Spleen (tissue), 11 donors: ENCODE measurements at regions not wholly inside any gene's neighbourhood (a gene's known extent, or its start where the extent isn't known, plus 50 kb on each side); places are given as distances from the start of the nearest gene placed in this dataset.

Source experiments
- DNase-seq: peaks from one replicate; pipeline ENCODE4 v3.0.0-alpha.2; 2020
- H3K27ac ChIP-seq, 8 donors: fragments of 200-600 bp; sonication (generic) in 7 of 8; 1 replicate in 4 of 8; 2 replicates in 4 of 8; pipeline versions ENCODE4 v1.5.0 to v1.8.0; 2016 to 2021; ENCODE audit warnings: inconsistent platforms in 4 of 8, mild to moderate bottlenecking in 4 of 8, moderate library complexity in 1 of 8
- H3K27me3 ChIP-seq, 7 donors: fragments of 200-600 bp; sonication (generic) in 6 of 7; replicated peaks in 1 of 7; 1 replicate in 4 of 7; 2 replicates in 3 of 7; pipeline versions ENCODE4 v1.5.0 to v1.8.0; 2016 to 2021; ENCODE audit warnings: inconsistent platforms in 3 of 7, mild to moderate bottlenecking in 1 of 7
- H3K36me3 ChIP-seq, 6 donors: fragments of 200-600 bp; sonication (generic) in 5 of 6; 1 replicate in 4 of 6; 2 replicates in 2 of 6; pipeline versions ENCODE4 v1.5.0 to v1.8.0; 2016 to 2021; ENCODE audit warnings: inconsistent platforms in 2 of 6
- H3K4me1 ChIP-seq, 6 donors: fragments of 200-600 bp; sonication (generic) in 5 of 6; 1 replicate in 3 of 6; 2 replicates in 3 of 6; pipeline versions ENCODE4 v1.5.0 to v1.8.0; 2016 to 2021; ENCODE audit warnings: inconsistent platforms in 3 of 6
- H3K4me3 ChIP-seq, 8 donors: fragments of 200-600 bp; sonication (generic) in 7 of 8; 1 replicate in 4 of 8; 2 replicates in 4 of 8; pipeline versions ENCODE4 v1.5.0 to v1.8.0; 2016 to 2021; ENCODE audit warnings: inconsistent platforms in 4 of 8, mild to moderate bottlenecking in 4 of 8, moderate library complexity in 2 of 8
- H3K9me3 ChIP-seq, 8 donors: fragments of 200-600 bp; sonication (generic) in 7 of 8; 1 replicate in 4 of 8; 2 replicates in 4 of 8; pipeline versions ENCODE4 v1.5.0 to v1.8.0; 2016 to 2021; ENCODE audit warnings: inconsistent platforms in 4 of 8
- CTCF ChIP-seq, 11 experiments: fragments of 200-600 bp in 7 of 11; fragments of 450-650 bp in 4 of 11; sonication (generic) in 4 of 11; IDR thresholded peaks in 8 of 11; conservative IDR thresholded peaks in 3 of 11; 1 replicate in 7 of 11; 2 replicates in 4 of 11; pipeline versions ENCODE4 v1.4.0 to v1.8.0; 2016 to 2021; ENCODE audit warnings: antibody characterized with exemption in 11 of 11, inconsistent platforms in 4 of 11, mild to moderate bottlenecking in 1 of 11
- POLR2A ChIP-seq, 3 donors: fragments of 450-650 bp; IDR thresholded peaks; one replicate each; pipeline ENCODE4 v1.5.1; 2017; ENCODE audit warnings: antibody characterized with exemption in 3 of 3, mild to moderate bottlenecking in 1 of 3
- POLR2AphosphoS5 ChIP-seq, 3 donors: sonication (generic); formaldehyde crosslinking; IDR thresholded peaks; one replicate each; pipeline ENCODE4 v1.5.1; 2017; ENCODE audit warnings: antibody characterized with exemption in 3 of 3
- WGBS, 5 donors: extraction: QIAGEN DNeasy Blood & Tissue Kit in 3 of 5; methylation state at CpG; one replicate each; pipeline versions ENCODE4 v1.1.5 to v1.1.7; 2013 to 2018; 5-methylcytosine and 5-hydroxymethylcytosine counted together
- intact Hi-C: fragments of 100-400 bp; cut with DNase I; formaldehyde crosslinking; loops from one replicate; pipeline ENCODE4 v1.15.0; 2023; ENCODE audit warnings: low total_unique reads
- donor health status: healthy with polysubstance abuse.
- donor health status: DM: no; HTN: no; CAD: no; lungs with moderate emphysema.
- donor health status: DM: no; HTN: no; CAD: no.
- donor health status: Bipolar disorder and iron deficiency.
- donor health status: healthy.
- donor health status: DM: no; HTN: no; CAD: no.
- donor health status: DM: yes; HTN: yes; CAD: no.

DNA sequence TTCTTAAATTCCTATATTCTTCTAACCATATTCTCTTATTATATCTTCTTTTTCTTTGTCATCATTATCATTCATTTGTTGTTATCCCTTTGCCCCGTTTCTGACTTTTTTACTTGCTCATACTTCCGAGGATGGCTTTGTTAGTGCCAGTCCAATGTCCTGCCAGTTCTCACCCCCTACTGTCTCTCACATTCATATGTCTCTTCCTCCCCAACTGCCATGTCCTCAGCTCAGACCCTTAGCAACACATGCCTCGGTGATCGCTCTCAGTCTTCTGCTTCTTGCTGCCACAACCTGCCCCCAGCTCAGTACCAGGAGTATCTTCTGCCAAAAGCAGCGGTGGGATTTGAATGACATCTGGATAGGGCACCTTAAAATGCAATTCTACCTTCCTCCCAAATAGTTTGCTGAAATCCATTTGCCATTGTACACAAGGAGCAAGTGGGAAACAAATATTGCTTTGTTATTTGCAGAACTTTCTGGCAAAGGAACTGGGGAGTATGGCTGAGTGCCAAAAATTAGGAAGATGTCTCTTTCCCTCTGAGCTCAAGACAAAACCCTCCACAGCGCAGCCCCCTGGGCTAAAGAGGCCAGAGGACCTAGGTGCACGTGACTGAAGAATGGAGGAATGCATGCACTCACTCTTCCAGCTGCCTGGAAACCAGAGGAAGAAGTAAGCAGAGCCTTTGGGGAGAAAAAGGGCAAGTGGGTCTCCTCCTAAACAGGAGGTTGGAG lies 57.7 kb upstream of the CTNNB1 start:
- no peak for TF ChIP-seq POLR2A (IDR thresholded peaks at IDR 0.05)
- TF ChIP-seq CTCF (IDR thresholded peaks at IDR 0.05 in 8 of 11, conservative IDR thresholded peaks at IDR 0.05 in 3 of 11): no peak
- no peak for TF ChIP-seq POLR2AphosphoS5 (IDR thresholded peaks at IDR 0.05)
- Histone ChIP-seq H3K27me3 (peaks cover 0 to 6% (median 0%) of the 10 kb centered on the region in 7 donors), H3K36me3 (no peaks in the 10 kb centered on the region), H3K9me3 (peaks cover 0 to 11% (median 8%) of the 10 kb centered on the region in 8 donors), H3K4me3 (no peak overlapping the region), H3K27ac (no peak overlapping the region), H3K4me1 (no peaks in the 10 kb centered on the region)
- DNase-seq: no peak
- 82 to 88% (median 87%) methylated on average over 7 of the region's 7 CpGs for WGBS, 5 donors
- intact Hi-C loops: no loop called here

- Histone ChIP-seq H3K27me3 (no peaks in the 10 kb centered on the region), H3K4me1 (no peaks in the 10 kb centered on the region), H3K36me3 (no peaks in the 10 kb centered on the region), H3K9me3 (peaks cover 0 to 21% (median 14%) of the 10 kb centered on the region in 8 donors), H3K27ac (no peak overlapping the region), H3K4me3 (no peak overlapping the region)
- intact Hi-C loops: no loop called here
- 62 to 83% (median 71%) methylated on average over 3 of the region's 3 CpGs for WGBS, 5 donors
- TF ChIP-seq POLR2A (IDR thresholded peaks at IDR 0.05): no peak
- no peak for TF ChIP-seq CTCF (IDR thresholded peaks at IDR 0.05 in 8 of 11, conservative IDR thresholded peaks at IDR 0.05 in 3 of 11)
- no peak for TF ChIP-seq POLR2AphosphoS5 (IDR thresholded peaks at IDR 0.05)
- DNase-seq: no peak
Observed at GRCh38 chr3:41143421-41144031, 55.8 kb upstream of the CTNNB1 start.

DNA sequence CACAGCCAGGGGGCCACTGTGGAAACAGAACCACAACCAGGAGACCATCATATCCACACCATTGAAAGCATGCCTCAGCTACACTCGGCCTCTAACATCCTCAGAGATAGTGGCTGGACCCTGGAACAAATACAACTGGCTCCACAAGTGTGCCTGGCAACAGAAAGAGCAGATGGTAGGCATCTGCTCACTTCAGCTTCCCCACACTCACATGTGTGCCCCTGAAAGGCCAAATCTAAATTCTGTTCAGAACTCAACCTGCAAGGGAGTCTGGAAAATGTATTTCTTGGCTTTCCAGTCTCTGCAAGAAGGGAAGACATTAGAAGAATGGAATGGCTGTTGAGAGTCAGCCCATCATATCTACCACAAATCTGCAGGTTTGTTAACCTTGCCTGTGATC lies 54.7 kb upstream of the CTNNB1 start:
- Histone ChIP-seq H3K4me1 (no peaks in the 10 kb centered on the region), H3K36me3 (no peaks in the 10 kb centered on the region), H3K27ac (no peak overlapping the region), H3K9me3 (peaks cover 0 to 21% (median 14%) of the 10 kb centered on the region in 8 donors), H3K4me3 (no peak overlapping the region), H3K27me3 (no peaks in the 10 kb centered on the region)
- WGBS, 5 donors: 64 to 88% (median 75%) methylated on average over 1 of the region's 1 CpG
- intact Hi-C loops: no loop called here
- no peak for TF ChIP-seq CTCF (IDR thresholded peaks at IDR 0.05 in 8 of 11, conservative IDR thresholded peaks at IDR 0.05 in 3 of 11)
- TF ChIP-seq POLR2A (IDR thresholded peaks at IDR 0.05): no peak
- TF ChIP-seq POLR2AphosphoS5 (IDR thresholded peaks at IDR 0.05): no peak
- no peak for DNase-seq

DNA sequence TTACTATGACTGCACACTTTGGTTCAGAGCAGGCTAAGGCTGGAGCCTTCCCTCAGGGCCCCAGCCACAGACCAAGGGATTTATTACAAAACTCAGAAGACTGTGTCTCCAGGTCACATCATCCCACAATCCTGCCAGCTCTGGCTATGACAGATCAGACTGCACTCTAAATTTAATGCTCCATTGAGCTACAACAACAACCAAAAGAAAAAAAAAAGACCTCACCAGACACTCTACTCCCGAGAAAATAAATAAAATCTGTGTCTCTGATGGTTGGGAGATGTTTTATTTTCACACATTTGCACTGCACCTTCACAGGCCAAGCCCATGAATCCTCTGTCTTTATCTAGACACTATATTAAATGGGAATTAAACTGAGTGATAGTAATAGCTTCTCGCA lies 50.8 kb upstream of the CTNNB1 start:
- WGBS, 5 donors: 79 to 90% (median 87%) methylated on average over 2 of the region's 2 CpGs
- no peak for DNase-seq
- intact Hi-C loops: no loop called here

More for the DNA sequence above, 50.8 kb upstream of the CTNNB1 start:
- Histone ChIP-seq H3K27me3 (no peaks in the 10 kb centered on the region), H3K36me3 (no peaks in the 10 kb centered on the region), H3K4me1 (no peaks in the 10 kb centered on the region), H3K27ac (no peak overlapping the region), H3K9me3 (peaks cover 0 to 21% (median 14%) of the 10 kb centered on the region in 8 donors), H3K4me3 (no peak overlapping the region)
- TF ChIP-seq POLR2AphosphoS5 (IDR thresholded peaks at IDR 0.05) (no peak), CTCF (IDR thresholded peaks at IDR 0.05 in 8 of 11, conservative IDR thresholded peaks at IDR 0.05 in 3 of 11) (no peak)
